Omental fat pad (tissue), 3 donors: ENCODE measurements at regions not wholly inside any gene's neighbourhood (a gene's known extent, or its start where the extent isn't known, plus 50 kb on each side); places are given as distances from the start of the nearest gene placed in this dataset.

Experiments used
- ATAC-seq: fragments of 150-250 bp; one replicate; pipeline ENCODE4 v1.9.1; 2016; ENCODE audit warnings: mild to moderate bottlenecking, moderate library complexity; ENCODE audit not compliant: low FRiP score
- DNase-seq: peaks from one replicate; pipeline ENCODE4 v3.0.0-alpha.2; 2019; ENCODE audit warnings: low spot score
- TF ChIP-seq, protein P1 (sequence below), 3 donors: fragments of 450-650 bp; IDR thresholded peaks; one replicate each; pipeline ENCODE4 v1.5.1; 2016 to 2017; ENCODE audit warnings: antibody characterized with exemption in 3 of 3, mild to moderate bottlenecking in 3 of 3, moderate library complexity in 2 of 3

GRCh38 chr1:192862271-192862670, 53.4 kb downstream of the RGS2 start:
- TF ChIP-seq, protein P1, sequence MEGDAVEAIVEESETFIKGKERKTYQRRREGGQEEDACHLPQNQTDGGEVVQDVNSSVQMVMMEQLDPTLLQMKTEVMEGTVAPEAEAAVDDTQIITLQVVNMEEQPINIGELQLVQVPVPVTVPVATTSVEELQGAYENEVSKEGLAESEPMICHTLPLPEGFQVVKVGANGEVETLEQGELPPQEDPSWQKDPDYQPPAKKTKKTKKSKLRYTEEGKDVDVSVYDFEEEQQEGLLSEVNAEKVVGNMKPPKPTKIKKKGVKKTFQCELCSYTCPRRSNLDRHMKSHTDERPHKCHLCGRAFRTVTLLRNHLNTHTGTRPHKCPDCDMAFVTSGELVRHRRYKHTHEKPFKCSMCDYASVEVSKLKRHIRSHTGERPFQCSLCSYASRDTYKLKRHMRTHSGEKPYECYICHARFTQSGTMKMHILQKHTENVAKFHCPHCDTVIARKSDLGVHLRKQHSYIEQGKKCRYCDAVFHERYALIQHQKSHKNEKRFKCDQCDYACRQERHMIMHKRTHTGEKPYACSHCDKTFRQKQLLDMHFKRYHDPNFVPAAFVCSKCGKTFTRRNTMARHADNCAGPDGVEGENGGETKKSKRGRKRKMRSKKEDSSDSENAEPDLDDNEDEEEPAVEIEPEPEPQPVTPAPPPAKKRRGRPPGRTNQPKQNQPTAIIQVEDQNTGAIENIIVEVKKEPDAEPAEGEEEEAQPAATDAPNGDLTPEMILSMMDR (IDR thresholded peaks at IDR 0.05): no peak
- DNase-seq: no peak
- no peak for ATAC-seq

DNA sequence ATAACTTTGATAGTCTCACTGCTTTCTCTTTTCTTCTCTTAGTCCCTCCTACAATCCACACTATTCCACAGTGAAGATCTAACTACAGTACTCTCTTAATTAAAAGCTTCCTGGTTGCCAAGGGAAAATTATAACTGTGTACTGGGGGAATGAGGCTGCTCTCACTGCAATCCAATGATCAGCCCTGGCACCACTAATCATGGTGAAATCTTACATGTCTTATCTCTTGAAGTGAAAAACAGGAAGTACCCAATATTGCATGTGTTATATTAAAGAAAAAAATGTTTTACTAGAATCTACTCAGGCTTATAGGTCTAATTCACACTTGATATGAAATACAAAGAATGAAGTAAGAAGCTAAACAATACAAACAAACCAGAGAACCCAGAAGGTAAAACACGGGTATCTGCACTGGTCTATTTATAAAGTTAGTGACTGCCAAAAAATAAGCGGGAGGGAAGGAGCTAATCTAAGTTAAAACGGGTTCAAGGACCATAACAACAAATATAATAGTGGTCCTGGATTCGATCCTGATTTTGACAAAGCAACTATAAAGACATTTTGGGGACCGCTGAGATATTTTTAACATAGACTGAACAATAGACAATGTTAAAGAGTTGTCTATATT, 57.5 kb downstream of the RGS2 start:
- TF ChIP-seq, protein P1 (IDR thresholded peaks at IDR 0.05): no peak
- ATAC-seq: no peak

DNA sequence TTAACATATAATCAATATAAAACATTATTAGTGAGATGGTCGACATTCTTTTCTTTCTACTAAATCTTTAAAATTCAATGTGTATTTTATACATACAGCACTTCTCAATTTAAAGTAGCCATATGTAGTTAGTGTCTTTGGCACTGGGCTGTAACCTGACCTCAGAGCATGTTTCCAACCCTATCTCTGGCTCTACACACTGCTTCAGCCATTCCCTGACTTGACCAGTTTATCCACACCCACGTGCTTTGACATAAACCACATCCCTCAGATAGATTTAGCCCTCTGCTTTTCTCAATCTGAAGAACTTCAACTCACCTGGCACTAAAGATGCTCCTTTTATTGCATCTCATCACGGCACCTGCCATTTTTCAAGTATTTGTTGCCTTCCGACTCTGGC, 58.3 kb downstream of the RGS2 start:
- TF ChIP-seq, protein P1 (IDR thresholded peaks at IDR 0.05): no peak
- DNase-seq (no peak), ATAC-seq (no peak)

More for the DNA sequence above, 57.5 kb downstream of the RGS2 start:
- DNase-seq: no peak

DNA sequence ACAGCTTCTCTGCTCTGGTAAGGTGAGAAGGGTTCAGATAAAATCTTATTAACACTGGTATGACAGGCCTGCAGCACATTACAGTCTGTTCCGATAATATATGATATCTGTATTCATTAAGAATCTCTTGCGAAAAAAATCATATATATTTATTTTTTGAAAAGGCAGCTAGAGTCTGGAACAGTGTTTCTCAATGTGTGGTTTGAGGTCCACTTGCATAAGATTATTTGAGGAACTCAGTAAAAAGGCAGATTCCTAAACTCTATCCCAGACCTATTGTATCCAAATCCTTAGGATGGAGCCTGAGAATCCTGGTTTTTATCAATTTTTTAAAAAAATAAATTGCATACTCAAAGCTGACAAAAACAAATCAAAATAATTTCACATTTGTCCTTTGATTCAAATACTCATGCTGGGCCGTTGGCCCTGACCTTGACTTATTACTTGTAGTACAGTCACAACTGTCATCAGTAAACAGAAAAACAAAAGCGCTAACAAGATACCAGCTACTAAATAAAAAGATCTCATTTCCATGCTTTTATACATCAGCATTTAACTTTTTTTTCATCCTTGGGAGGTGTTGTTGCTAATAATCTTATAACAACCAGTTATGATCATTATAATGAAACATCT, 60.6 kb downstream of the RGS2 start:
- TF ChIP-seq, protein P1 (IDR thresholded peaks at IDR 0.05): no peak
- ATAC-seq: no peak
- DNase-seq: no peak

- ATAC-seq (no peak), DNase-seq (no peak)
- TF ChIP-seq, protein P1 (IDR thresholded peaks at IDR 0.05): no peak
Measured at GRCh38 chr1:192872010-192872409, 63.2 kb downstream of the RGS2 start.

GRCh38 chr1:192873836-192874235, 65.0 kb downstream of the RGS2 start:
- peak; percentile 41 for ATAC-seq
- no peak for DNase-seq
- TF ChIP-seq, protein P1 (IDR thresholded peaks at IDR 0.05): no peak

DNA sequence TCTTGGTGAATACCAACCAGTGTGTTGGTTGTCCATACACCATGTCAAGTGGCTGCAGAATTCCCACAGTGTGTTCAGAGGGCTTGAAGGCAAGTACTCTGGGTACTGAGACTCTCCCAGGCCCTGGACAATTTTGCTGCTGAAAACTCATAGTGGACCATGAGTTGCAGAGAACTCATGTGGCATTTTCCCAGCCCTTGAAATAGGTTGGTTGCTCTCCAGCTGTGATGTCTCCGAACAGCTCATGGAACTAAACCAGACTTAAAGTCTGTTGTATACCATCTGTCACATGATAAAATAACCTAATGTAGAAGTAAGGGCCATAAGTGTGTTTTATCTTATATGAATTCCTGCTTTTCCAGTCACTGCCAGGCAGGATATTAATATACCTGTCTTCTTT, 67.8 kb downstream of the RGS2 start:
- no peak for DNase-seq
- no peak for ATAC-seq
- TF ChIP-seq, protein P1 (IDR thresholded peaks at IDR 0.05): no peak
